Right lobe of liver (tissue), 6 donors: ENCODE measurements at regions not wholly inside any gene's neighbourhood (a gene's known extent, or its start where the extent isn't known, plus 50 kb on each side); places are given as distances from the start of the nearest gene placed in this dataset.

Experiments used
- ATAC-seq, 4 donors: fragments of 200-7000 bp; cut with Tn5 transposase; one replicate each; pipeline ENCODE4 v1.9.1; 2020; ENCODE audit warnings: mild to moderate bottlenecking in 4 of 4, moderate library complexity in 4 of 4
- DNase-seq, 3 donors: peaks; one replicate each; pipeline ENCODE4 v3.0.0-alpha.2; 2020
- H3K27ac ChIP-seq, 3 donors: fragments of 200-600 bp; one replicate each; pipeline ENCODE4 v1.8.0; 2022
- H3K27me3 ChIP-seq, 2 donors: fragments of 200-600 bp; one replicate each; pipeline ENCODE4 v1.8.0; 2022
- H3K36me3 ChIP-seq, 4 donors: fragments of 200-600 bp; sonication (generic) in 1 of 4; one replicate each; pipeline versions ENCODE4 v1.5.1 to v1.8.0; 2017 to 2022; ENCODE audit warnings: control low read depth in 1 of 4
- H3K4me1 ChIP-seq, 4 donors: fragments of 200-600 bp; sonication (generic) in 1 of 4; one replicate each; pipeline versions ENCODE4 v1.5.1 to v1.8.0; 2017 to 2022; ENCODE audit warnings: control low read depth in 1 of 4
- H3K4me3 ChIP-seq, 3 donors: fragments of 200-600 bp; one replicate each; pipeline ENCODE4 v1.8.0; 2022
- H3K9me3 ChIP-seq, 4 donors: fragments of 200-600 bp; sonication (generic) in 1 of 4; one replicate each; pipeline versions ENCODE4 v1.5.1 to v1.8.0; 2017 to 2022; ENCODE audit warnings: control low read depth in 1 of 4
- POLR2A ChIP-seq: fragments of 450-650 bp; IDR thresholded peaks from one replicate; pipeline ENCODE4 v1.6.1; 2017; ENCODE audit warnings: antibody characterized with exemption, mild to moderate bottlenecking
- WGBS: methylation state at CpG from one replicate; pipeline ENCODE4 v1.1.6; 2018; ENCODE audit warnings: low coverage, low lambda C conversion rate; ENCODE audit not compliant: insufficient coverage; ENCODE audit errors: missing lambda C conversion rate; 5-methylcytosine and 5-hydroxymethylcytosine counted together
- intact Hi-C, 2 donors: fragments of 100-400 bp; cut with DNase I; formaldehyde crosslinking; loops; one replicate each; pipeline versions ENCODE4 v1.11.2 to v1.14.1; 2022
- TF ChIP-seq, protein P1 (sequence below), 4 donors: fragments of 200-600 bp in 3 of 4; fragments of 450-650 bp in 1 of 4; IDR thresholded peaks; one replicate each; pipeline versions ENCODE4 v1.5.1 to v1.8.0; 2016 to 2022; ENCODE audit warnings: antibody characterized with exemption in 4 of 4, mild to moderate bottlenecking in 2 of 4
- donor health status: DM: no; HTN: yes; CAD: no.
- donor health status: DM: no; HTN: no; CAD: no.
- donor health status: DM: no; HTN: no; CAD: no.
- donor health status: DM: no; HTN: yes; CAD: no.
- donor health status: DM: no; HTN: yes; CAD: no.

DNA sequence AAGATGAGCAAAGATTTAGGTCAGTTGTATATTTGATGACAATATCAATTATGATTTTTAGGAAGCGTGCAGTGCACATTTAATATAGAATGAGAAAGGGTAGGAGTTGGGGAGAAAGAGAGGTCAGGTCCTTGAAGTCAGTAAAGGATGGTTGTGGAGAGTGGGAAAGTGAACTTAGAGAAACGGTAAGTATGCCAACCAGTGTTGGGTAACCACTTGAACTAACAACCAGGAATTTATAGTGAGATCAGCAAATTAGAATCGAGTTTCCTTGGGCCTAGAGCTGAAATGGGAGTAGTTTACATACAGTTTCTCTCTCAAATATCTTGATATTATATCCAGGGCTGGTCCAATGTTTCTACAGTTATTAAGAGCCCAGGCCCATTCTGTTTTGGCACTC is 188.5 kb upstream of the RBMS3 start:
- no peak for ATAC-seq
- Histone ChIP-seq H3K27me3 (no peaks in the 10 kb centered on the region), H3K4me1 (no peaks in the 10 kb centered on the region), H3K36me3 (no peaks in the 10 kb centered on the region), H3K4me3 (no peak overlapping the region), H3K27ac (no peak overlapping the region), H3K9me3 (no peaks in the 10 kb centered on the region)
- intact Hi-C loops: no loop called here
- DNase-seq: no peak
- TF ChIP-seq, protein P1, sequence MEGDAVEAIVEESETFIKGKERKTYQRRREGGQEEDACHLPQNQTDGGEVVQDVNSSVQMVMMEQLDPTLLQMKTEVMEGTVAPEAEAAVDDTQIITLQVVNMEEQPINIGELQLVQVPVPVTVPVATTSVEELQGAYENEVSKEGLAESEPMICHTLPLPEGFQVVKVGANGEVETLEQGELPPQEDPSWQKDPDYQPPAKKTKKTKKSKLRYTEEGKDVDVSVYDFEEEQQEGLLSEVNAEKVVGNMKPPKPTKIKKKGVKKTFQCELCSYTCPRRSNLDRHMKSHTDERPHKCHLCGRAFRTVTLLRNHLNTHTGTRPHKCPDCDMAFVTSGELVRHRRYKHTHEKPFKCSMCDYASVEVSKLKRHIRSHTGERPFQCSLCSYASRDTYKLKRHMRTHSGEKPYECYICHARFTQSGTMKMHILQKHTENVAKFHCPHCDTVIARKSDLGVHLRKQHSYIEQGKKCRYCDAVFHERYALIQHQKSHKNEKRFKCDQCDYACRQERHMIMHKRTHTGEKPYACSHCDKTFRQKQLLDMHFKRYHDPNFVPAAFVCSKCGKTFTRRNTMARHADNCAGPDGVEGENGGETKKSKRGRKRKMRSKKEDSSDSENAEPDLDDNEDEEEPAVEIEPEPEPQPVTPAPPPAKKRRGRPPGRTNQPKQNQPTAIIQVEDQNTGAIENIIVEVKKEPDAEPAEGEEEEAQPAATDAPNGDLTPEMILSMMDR (IDR thresholded peaks at IDR 0.05): no peak
- no peak for TF ChIP-seq POLR2A
- WGBS: 48% methylated on average over 3 of the region's 3 CpGs

DNA sequence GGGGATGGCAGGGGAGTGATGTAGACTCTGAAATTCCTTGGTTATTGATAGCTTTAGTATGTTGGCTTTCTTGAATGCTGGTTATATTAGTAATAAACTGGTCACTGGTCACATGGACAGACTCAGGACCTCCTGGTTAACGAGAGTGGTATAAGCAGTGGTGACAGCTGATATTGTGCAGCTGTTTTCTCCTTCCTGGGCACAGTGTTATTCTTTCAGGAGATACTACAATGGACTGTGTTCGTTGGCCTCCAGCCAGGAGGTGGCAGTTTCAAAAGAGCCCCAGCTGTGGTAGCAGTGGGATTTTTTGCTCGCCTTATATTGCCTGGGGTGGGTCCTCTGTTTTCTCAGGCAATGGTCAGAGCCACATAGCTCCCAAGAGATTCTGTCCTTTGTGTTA is 181.6 kb upstream of the RBMS3 start:
- ATAC-seq (no peak), DNase-seq (no peak)
- Histone ChIP-seq H3K27me3 (no peaks in the 10 kb centered on the region), H3K4me3 (no peak overlapping the region), H3K27ac (no peak overlapping the region), H3K9me3 (no peaks in the 10 kb centered on the region), H3K4me1 (no peaks in the 10 kb centered on the region), H3K36me3 (no peaks in the 10 kb centered on the region)
- intact Hi-C loops: no loop called here
- TF ChIP-seq, protein P1 (IDR thresholded peaks at IDR 0.05): no peak
- no peak for TF ChIP-seq POLR2A
- WGBS: 48% methylated on average over 2 of the region's 3 CpGs

DNA sequence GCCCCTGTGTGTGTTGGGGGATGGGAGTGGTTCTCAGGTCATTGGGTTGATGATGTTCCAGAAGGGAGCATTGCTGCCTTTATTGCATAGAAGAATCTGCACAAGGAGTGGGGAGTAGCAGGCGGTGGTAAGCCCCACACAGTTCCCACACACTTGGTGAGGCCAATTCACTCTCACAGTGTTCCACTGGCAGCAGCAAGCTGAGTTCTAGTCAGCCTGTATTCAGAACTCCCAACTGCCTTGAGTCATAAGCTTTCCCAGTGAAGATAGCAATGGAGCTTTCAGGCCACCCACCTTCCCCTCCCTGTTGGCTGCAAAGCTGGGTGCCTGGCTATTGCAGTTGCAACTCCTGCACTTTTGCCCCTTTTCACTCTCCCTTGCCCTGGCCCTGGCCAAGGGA is 181.1 kb upstream of the RBMS3 start:
- ATAC-seq (no peak), DNase-seq (no peak)
- Histone ChIP-seq H3K4me3 (no peak overlapping the region), H3K27me3 (no peaks in the 10 kb centered on the region), H3K4me1 (no peaks in the 10 kb centered on the region), H3K27ac (no peak overlapping the region), H3K36me3 (no peaks in the 10 kb centered on the region), H3K9me3 (no peaks in the 10 kb centered on the region)
- WGBS: no CpG with 5 or more reads among the region's 1 CpG
- intact Hi-C loops: no loop called here
- TF ChIP-seq POLR2A: no peak
- TF ChIP-seq, protein P1 (IDR thresholded peaks at IDR 0.05): no peak

DNA sequence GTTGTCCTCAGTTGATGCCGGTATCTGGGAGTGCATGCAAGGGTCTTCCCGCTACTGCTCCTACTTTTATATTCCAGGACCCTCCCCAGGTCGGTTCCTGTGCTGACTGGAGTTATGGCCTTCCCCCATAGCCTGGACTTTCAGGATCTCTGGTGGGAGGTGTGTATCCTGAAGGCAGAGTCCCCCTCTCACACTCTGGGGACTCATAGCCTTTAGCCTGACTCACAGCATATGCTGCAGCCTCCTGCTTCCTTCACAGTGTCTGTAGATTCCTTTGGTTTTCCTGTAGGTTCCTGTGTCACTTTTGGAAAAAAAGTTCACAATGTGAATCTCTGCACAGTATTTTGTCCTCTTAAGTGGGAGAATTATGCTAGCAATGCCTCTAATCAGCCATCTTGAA is 180.6 kb upstream of the RBMS3 start:
- 60% methylated on average over 2 of the region's 3 CpGs for WGBS
- intact Hi-C loops: no loop called here
- no peak for TF ChIP-seq POLR2A
- TF ChIP-seq, protein P1 (IDR thresholded peaks at IDR 0.05): no peak

DNA sequence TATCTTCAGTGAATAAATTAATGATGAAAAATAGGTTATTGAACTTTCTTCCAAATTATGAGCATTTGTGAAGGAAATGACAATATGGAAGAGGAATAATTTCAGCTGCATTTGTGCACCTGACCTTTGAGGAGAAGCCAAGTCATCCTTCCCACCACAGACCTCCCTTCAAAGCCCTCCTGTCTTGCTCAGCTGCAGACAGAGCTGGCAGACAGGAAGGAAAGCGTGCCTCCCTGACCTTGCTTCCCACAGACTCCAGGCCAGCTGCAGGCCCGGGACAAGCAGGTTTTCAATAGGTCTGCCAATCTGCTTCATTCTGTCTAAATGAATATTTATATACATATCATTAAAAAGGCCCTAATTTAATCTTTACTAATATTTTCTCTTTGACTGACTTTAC is 152.9 kb upstream of the RBMS3 start:
- 0% methylated on average over 1 of the region's 2 CpGs for WGBS

More for the DNA sequence above, 180.6 kb upstream of the RBMS3 start:
- H3K27me3 ChIP-seq: no peaks in the 10 kb centered on the region
- no peaks in the 10 kb centered on the region for H3K4me1 ChIP-seq
- DNase-seq (no peak), ATAC-seq (no peak)
- no peak overlapping the region for H3K27ac ChIP-seq
- H3K36me3 ChIP-seq: no peaks in the 10 kb centered on the region
- H3K9me3 ChIP-seq: no peaks in the 10 kb centered on the region
- H3K4me3 ChIP-seq: no peak overlapping the region

More for the DNA sequence above, 152.9 kb upstream of the RBMS3 start:
- Histone ChIP-seq H3K9me3 (no peaks in the 10 kb centered on the region), H3K27ac (no peak overlapping the region), H3K4me1 (no peaks in the 10 kb centered on the region), H3K36me3 (no peaks in the 10 kb centered on the region), H3K27me3 (no peaks in the 10 kb centered on the region), H3K4me3 (no peak overlapping the region)
- TF ChIP-seq, protein P1 (IDR thresholded peaks at IDR 0.05): no peak
- TF ChIP-seq POLR2A: no peak
- intact Hi-C loops: no loop called here
- DNase-seq (no peak), ATAC-seq (no peak)
